HepG2 (cell line): ENCODE measurements at regions not wholly inside any gene's neighbourhood (a gene's known extent, or its start where the extent isn't known, plus 50 kb on each side); places are given as distances from the start of the nearest gene placed in this dataset.

Source experiments
- ATAC-seq: fragments of 200-7000 bp; cut with Tn5 transposase; 3 replicates; pipeline ENCODE4 v1.9.1; 2020; ENCODE audit warnings: mild to moderate bottlenecking, moderate library complexity
- BruUV-seq: library from RNA; stranded (reverse); fragments of 400-500 nt; replicated peaks from 2 replicates; lab custom pipeline; 2021; lab: Mats Ljungman, UMichigan
- CTCF ChIA-PET: fragments of 300-600 bp; formaldehyde crosslinking; extraction: SDS; loops from one replicate; lab custom pipeline; 2021; ENCODE audit warnings: low total read pairs, inconsistent platforms, low intra/inter-chr PET ratio; lab: Yijun Ruan, JAX
- POLR2A ChIA-PET: fragments of 350-600 bp; sonication (Branson Sonifier 250); formaldehyde crosslinking; loops from one replicate; lab custom pipeline; 2020; ENCODE audit warnings: antibody characterized with exemption, inconsistent platforms; lab: Yijun Ruan, JAX
- DNase-seq: peaks from one replicate; pipeline ENCODE4 v3.0.0-alpha.2; 2015; ENCODE audit warnings: low spot score
- FAIRE-seq: peaks from 3 replicates; lab custom pipeline; 2011; peaks lifted over from hg19 to GRCh38; lab: Jason Lieb, UNC
- H2AFZ ChIP-seq: one replicate; pipeline ENCODE4 v1.6.1; 2011; ENCODE audit warnings: low read length, inconsistent platforms
- H3K27ac ChIP-seq: fragments of 300-600 bp; 3 replicates; pipeline ENCODE4 v1.8.0; 2011; ENCODE audit warnings: mixed run types, mild to moderate bottlenecking, mixed read lengths, low read length, inconsistent platforms; ENCODE audit not compliant: insufficient read depth; ENCODE audit errors: extremely low read length
- H3K27me3 ChIP-seq, 2 experiments: fragments of 200-600 bp in 1 of 2; 2 replicates in 1 of 2; 3 replicates in 1 of 2; pipeline versions ENCODE4 v1.6.0 to v1.8.0; 2011; ENCODE audit warnings: low read length in 2 of 2, mild to moderate bottlenecking in 2 of 2, moderate library complexity in 2 of 2, inconsistent platforms in 1 of 2; ENCODE audit not compliant: insufficient read depth in 2 of 2, control insufficient read depth in 1 of 2
- H3K36me3 ChIP-seq, 2 experiments: fragments of 200-600 bp in 1 of 2; replicated peaks in 1 of 2; 2 replicates in 1 of 2; 3 replicates in 1 of 2; pipeline versions ENCODE4 v1.5.1 to v1.8.0; 2011; ENCODE audit warnings: low read length in 2 of 2, inconsistent platforms in 1 of 2; ENCODE audit not compliant: insufficient read depth in 2 of 2, control insufficient read depth in 1 of 2
- H3K4me1 ChIP-seq: 2 replicates; pipeline ENCODE4 v1.5.1; 2012; ENCODE audit warnings: low read length, inconsistent platforms; ENCODE audit not compliant: insufficient read depth
- H3K4me2 ChIP-seq: 2 replicates; pipeline ENCODE4 v1.6.0; 2011; ENCODE audit warnings: low read depth, low read length, inconsistent platforms
- H3K4me3 ChIP-seq, 3 experiments: fragments of 200-600 bp in 1 of 3; sonication (generic), shearing (Covaris generic) in 1 of 3; replicated peaks in 1 of 3; 2 replicates each; pipeline ENCODE4 v1.5.1; 2011 to 2016; ENCODE audit warnings: low read length in 3 of 3, inconsistent platforms in 2 of 3, low read depth in 2 of 3, mild to moderate bottlenecking in 2 of 3, control low read depth in 1 of 3, mixed read lengths in 1 of 3; ENCODE audit not compliant: insufficient read depth in 1 of 3
- H3K79me2 ChIP-seq: one replicate; pipeline ENCODE4 v1.6.1; 2011; ENCODE audit warnings: low read length, inconsistent platforms; ENCODE audit not compliant: insufficient read depth
- H3K9ac ChIP-seq: 2 replicates; pipeline ENCODE4 v1.6.0; 2011; ENCODE audit warnings: mild to moderate bottlenecking, low read depth, low read length, inconsistent platforms; ENCODE audit not compliant: insufficient read depth
- H3K9me3 ChIP-seq: 2 replicates; pipeline ENCODE4 v1.5.1; 2012; ENCODE audit warnings: mild to moderate bottlenecking, low read length
- H4K20me1 ChIP-seq: 2 replicates; pipeline ENCODE4 v1.6.0; 2011; ENCODE audit warnings: inconsistent platforms, mild to moderate bottlenecking, low read length, moderate library complexity; ENCODE audit not compliant: insufficient read depth
- DDIT3 ChIP-seq: sonication (generic); formaldehyde crosslinking; IDR thresholded peaks from 2 replicates; pipeline ENCODE4 v1.4.0; 2020; ENCODE audit warnings: mild to moderate bottlenecking, missing genetic modification reagents
- EZH2 ChIP-seq: conservative IDR thresholded peaks from 2 replicates; pipeline ENCODE4 v1.6.1; 2012; ENCODE audit warnings: mild to moderate bottlenecking, low read depth, low read length, moderate library complexity
- FOXC1 ChIP-seq: sonication (generic); formaldehyde crosslinking; IDR thresholded peaks from 2 replicates; pipeline ENCODE4 v1.8.0; 2022; ENCODE audit warnings: mild to moderate bottlenecking, missing genetic modification reagents, borderline replicate concordance
- GZF1 ChIP-seq: sonication (generic); formaldehyde crosslinking; IDR thresholded peaks from 2 replicates; pipeline ENCODE4 v1.5.1; 2020; ENCODE audit warnings: mild to moderate bottlenecking, missing genetic modification reagents
- NFKBIZ ChIP-seq: IDR thresholded peaks from 2 replicates; pipeline ENCODE4 v1.6.1; 2018; ENCODE audit warnings: missing genetic modification reagents, missing compliant biosample characterization
- PLSCR1 ChIP-seq: sonication (generic); formaldehyde crosslinking; IDR thresholded peaks from 2 replicates; pipeline ENCODE4 v1.5.0; 2020; ENCODE audit warnings: missing genetic modification reagents, mild to moderate bottlenecking, borderline replicate concordance
- SP4 ChIP-seq: sonication (generic); formaldehyde crosslinking; IDR thresholded peaks from 2 replicates; pipeline ENCODE4 v1.8.1; 2023; ENCODE audit warnings: mild to moderate bottlenecking, missing genetic modification reagents
- ZFP82 ChIP-seq: sonication (generic); formaldehyde crosslinking; IDR thresholded peaks from 2 replicates; pipeline ENCODE4 v1.5.1; 2020; ENCODE audit warnings: mild to moderate bottlenecking, missing genetic modification reagents, borderline replicate concordance
- ZKSCAN1 ChIP-seq: fragments of 150-350 bp; IDR thresholded peaks from 2 replicates; pipeline ENCODE4 v1.6.1; 2014; ENCODE audit warnings: low read length
- ZNF7 ChIP-seq: IDR thresholded peaks from 2 replicates; pipeline ENCODE4 v1.6.1; 2016; ENCODE audit warnings: missing biosample characterization, missing genetic modification reagents
- ZNF883 ChIP-seq: sonication (generic); formaldehyde crosslinking; IDR thresholded peaks from 2 replicates; pipeline ENCODE4 v1.5.1; 2020; ENCODE audit warnings: mild to moderate bottlenecking, missing genetic modification reagents; ENCODE audit errors: not compliant biosample characterization
- WGBS: methylation state at CpG from one replicate; pipeline ENCODE4 v1.1.6; 2017; ENCODE audit warnings: low lambda C conversion rate; 5-methylcytosine and 5-hydroxymethylcytosine counted together
- in situ Hi-C: cut with HindIII; loops from 2 replicates; pipeline ENCODE4 v1.10.0; 2017; ENCODE audit warnings: low pct_unique_long_range_greater_than_20kb; ENCODE audit not compliant: extremely low pct_ligation_motif_present
- intact Hi-C: fragments of 100-400 bp; cut with micrococcal nuclease; formaldehyde crosslinking; loops from one replicate; pipeline ENCODE4 v1.10.0; 2022; ENCODE audit not compliant: unreplicated experiment

DNA sequence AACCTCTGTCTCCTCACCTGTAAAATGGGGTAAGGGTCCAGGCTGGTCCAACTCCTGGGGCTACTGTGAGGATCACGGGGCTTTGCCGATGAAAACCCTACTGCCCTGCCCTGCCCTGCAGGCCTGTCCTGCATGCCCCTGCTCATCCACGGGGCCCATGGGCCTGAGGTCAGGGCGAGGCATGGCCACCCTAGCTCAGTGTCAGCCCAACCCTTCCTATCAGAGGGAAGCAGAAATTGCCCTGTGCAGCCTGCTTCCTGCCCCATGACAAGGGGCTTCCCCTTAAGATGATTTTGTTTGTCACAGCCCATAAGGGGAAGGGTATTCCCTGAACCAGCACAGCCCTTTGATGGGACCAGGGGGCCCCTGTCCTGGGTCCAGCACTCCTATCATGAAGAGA lies 353.6 kb upstream of the ID2 start:
- Histone ChIP-seq H3K27ac (no peak overlapping the region), H2AFZ (no peak overlapping the region), H3K4me2 (no peak overlapping the region), H3K4me1 (no peaks in the 10 kb centered on the region), H3K79me2 (no peaks in the 10 kb centered on the region), H3K9ac (no peak overlapping the region), H3K4me3 (no peak overlapping the region), H4K20me1 (no peaks in the 10 kb centered on the region), H3K9me3 (no peaks in the 10 kb centered on the region), H3K27me3 (peaks cover 2 to 18% of the 10 kb centered on the region in 2 experiments; a peak in 3 of 5 replicates), H3K36me3 (no peaks in the 10 kb centered on the region)
- FAIRE-seq (no peak), ATAC-seq (peak; percentile 26), DNase-seq (no peak)
- TF ChIP-seq ZFP82 (CRISPR knock-in tag) (no peak), NFKBIZ (no peak), EZH2 (no peak), ZKSCAN1 (no peak), ZNF7 (CRISPR knock-in tag) (no peak), ZNF883 (CRISPR knock-in tag) (no peak), GZF1 (CRISPR knock-in tag) (no peak), SP4 (no peak), FOXC1 (CRISPR knock-in tag) (no peak), PLSCR1 (CRISPR knock-in tag) (no peak), DDIT3 (no peak)
- WGBS: 25% methylated on average over 4 of the region's 4 CpGs
- POLR2A ChIA-PET: no interaction called here
- BruUV-seq: no TSS peak
- intact Hi-C loops (no loop called here), in situ Hi-C loops (no loop called here)
- CTCF ChIA-PET: no interaction called here
